ENCODE measurements at regions not wholly inside any gene's neighbourhood (a gene's known extent, or its start where the extent isn't known, plus 50 kb on each side); places are given as distances from the start of the nearest gene placed in this dataset.

DNA sequence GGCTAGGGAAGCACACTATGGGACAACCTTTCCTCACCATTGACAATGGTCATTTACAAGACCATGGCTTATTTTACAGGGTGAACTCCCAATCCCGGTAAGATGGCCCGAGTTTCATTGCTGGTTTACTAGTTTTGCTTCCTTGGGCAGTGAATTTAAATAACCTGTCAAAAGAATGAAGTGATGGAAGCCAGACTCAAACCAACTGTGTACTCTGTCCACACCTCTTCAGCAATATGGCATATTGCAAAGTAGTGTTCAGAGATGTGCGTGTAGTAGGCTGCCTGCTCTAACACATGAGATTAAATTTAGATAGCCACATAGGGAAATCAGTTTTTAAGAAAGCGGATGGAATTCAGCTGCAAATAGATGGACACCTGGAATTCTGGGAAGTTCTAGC, 58.4 kb upstream of the USPL1 start:
- TF ChIP-seq, protein P1, sequence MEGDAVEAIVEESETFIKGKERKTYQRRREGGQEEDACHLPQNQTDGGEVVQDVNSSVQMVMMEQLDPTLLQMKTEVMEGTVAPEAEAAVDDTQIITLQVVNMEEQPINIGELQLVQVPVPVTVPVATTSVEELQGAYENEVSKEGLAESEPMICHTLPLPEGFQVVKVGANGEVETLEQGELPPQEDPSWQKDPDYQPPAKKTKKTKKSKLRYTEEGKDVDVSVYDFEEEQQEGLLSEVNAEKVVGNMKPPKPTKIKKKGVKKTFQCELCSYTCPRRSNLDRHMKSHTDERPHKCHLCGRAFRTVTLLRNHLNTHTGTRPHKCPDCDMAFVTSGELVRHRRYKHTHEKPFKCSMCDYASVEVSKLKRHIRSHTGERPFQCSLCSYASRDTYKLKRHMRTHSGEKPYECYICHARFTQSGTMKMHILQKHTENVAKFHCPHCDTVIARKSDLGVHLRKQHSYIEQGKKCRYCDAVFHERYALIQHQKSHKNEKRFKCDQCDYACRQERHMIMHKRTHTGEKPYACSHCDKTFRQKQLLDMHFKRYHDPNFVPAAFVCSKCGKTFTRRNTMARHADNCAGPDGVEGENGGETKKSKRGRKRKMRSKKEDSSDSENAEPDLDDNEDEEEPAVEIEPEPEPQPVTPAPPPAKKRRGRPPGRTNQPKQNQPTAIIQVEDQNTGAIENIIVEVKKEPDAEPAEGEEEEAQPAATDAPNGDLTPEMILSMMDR (IDR thresholded peaks at IDR 0.05; ENCODE audit: insufficient read depth, low read length) = no peak
- TF ChIP-seq POLR2AphosphoS5 (IDR thresholded peaks at IDR 0.05; ENCODE audit: low read depth) = no peak
- TF ChIP-seq, protein P2, sequence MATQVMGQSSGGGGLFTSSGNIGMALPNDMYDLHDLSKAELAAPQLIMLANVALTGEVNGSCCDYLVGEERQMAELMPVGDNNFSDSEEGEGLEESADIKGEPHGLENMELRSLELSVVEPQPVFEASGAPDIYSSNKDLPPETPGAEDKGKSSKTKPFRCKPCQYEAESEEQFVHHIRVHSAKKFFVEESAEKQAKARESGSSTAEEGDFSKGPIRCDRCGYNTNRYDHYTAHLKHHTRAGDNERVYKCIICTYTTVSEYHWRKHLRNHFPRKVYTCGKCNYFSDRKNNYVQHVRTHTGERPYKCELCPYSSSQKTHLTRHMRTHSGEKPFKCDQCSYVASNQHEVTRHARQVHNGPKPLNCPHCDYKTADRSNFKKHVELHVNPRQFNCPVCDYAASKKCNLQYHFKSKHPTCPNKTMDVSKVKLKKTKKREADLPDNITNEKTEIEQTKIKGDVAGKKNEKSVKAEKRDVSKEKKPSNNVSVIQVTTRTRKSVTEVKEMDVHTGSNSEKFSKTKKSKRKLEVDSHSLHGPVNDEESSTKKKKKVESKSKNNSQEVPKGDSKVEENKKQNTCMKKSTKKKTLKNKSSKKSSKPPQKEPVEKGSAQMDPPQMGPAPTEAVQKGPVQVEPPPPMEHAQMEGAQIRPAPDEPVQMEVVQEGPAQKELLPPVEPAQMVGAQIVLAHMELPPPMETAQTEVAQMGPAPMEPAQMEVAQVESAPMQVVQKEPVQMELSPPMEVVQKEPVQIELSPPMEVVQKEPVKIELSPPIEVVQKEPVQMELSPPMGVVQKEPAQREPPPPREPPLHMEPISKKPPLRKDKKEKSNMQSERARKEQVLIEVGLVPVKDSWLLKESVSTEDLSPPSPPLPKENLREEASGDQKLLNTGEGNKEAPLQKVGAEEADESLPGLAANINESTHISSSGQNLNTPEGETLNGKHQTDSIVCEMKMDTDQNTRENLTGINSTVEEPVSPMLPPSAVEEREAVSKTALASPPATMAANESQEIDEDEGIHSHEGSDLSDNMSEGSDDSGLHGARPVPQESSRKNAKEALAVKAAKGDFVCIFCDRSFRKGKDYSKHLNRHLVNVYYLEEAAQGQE (IDR thresholded peaks at IDR 0.05; ENCODE audit: insufficient replicate concordance, low read depth) = no peak
- TF ChIP-seq GABPA (IDR thresholded peaks at IDR 0.05; ENCODE audit: low read depth) = no peak

Data from HL-60 (cell line).